ENCODE measurements at regions not wholly inside any gene's neighbourhood (a gene's known extent, or its start where the extent isn't known, plus 50 kb on each side); places are given as distances from the start of the nearest gene placed in this dataset.

GRCh38 chr4:30825008-30825770 is 105.0 kb downstream of the PCDH7 start:
- no peak for TF ChIP-seq CTCF (IDR thresholded peaks at IDR 0.05)

DNA sequence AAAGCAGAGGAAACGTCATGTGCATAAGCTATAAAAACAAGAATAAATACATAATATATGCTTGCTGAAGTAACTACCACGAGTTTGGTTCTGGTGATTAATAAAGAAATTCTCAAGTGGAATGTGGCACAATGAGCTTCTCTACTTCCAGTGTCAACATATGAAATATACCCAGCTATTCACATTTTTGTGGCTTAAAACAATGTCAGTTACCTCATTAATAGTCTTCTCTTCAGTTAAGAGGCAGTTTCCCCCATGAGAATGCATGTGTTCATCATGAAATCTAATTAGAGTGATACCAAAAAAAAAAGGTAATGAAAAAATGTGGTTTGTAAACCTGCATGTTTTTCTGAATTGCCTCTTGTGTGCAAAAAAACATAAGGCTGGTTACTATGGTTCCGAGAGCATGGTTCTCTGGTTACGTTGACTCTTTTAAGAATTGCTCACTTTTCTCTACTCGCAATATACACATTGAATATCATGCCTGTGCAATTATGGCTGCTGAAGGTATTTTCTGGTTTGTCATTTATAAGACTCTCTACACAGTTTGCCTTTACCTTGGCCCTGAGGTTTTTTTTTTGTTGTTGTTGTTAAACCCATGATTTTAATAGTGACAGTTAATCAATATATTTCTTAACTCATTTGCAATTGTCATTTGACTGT is 108.2 kb downstream of the PCDH7 start:
- DNase-seq: no peak
- Mint-ChIP-seq H3K27ac (no peak overlapping the region), H3K4me1 (ENCODE audit: low read depth) (no peaks in the 10 kb centered on the region), H3K36me3 (ENCODE audit: low read depth) (no peaks in the 10 kb centered on the region), H3K4me3 (no peak overlapping the region), H3K27me3 (ENCODE audit: insufficient read depth) (no peaks in the 10 kb centered on the region), H3K9me3 (peaks cover 6% of the 10 kb centered on the region; the same call in 1 of the 2 replicates)
- TF ChIP-seq CTCF (IDR thresholded peaks at IDR 0.05): no peak

More at GRCh38 chr4:30825008-30825770, 105.0 kb downstream of the PCDH7 start:
- H3K27ac Mint-ChIP-seq: no peak overlapping the region
- DNase-seq: no peak
- H3K4me3 Mint-ChIP-seq: no peak overlapping the region
- H3K9me3 Mint-ChIP-seq: peaks cover 9% of the 10 kb centered on the region; the same call in 1 of the 2 replicates
- no peaks in the 10 kb centered on the region for H3K27me3 Mint-ChIP-seq (ENCODE audit: insufficient read depth)
- H3K4me1 Mint-ChIP-seq (ENCODE audit: low read depth): no peaks in the 10 kb centered on the region
- no peaks in the 10 kb centered on the region for H3K36me3 Mint-ChIP-seq (ENCODE audit: low read depth)

DNA sequence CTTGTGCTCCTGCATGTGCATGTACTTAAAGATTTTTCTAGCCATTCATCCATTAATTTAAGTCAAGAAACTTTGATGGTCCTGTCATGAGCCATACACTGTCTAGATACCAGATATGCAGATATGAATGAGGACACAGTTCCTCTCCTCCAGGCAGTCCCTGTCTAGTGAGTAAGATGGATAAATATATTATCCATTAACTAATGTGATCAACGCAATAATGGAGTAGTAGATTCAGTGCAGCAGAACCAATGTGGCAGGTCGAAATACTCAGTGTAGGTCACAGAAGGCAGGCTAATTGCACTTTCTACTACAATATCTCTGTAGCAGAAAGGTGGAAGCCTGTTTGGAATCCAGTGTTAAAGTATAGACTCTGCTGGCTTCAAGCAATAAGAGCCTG is 112.5 kb downstream of the PCDH7 start:
- no peak overlapping the region for H3K27ac Mint-ChIP-seq
- H3K4me3 Mint-ChIP-seq: no peak overlapping the region
- no peak for TF ChIP-seq CTCF (IDR thresholded peaks at IDR 0.05)
- no peaks in the 10 kb centered on the region for H3K27me3 Mint-ChIP-seq (ENCODE audit: insufficient read depth)
- DNase-seq: no peak
- H3K4me1 Mint-ChIP-seq (ENCODE audit: low read depth): no peaks in the 10 kb centered on the region
- H3K9me3 Mint-ChIP-seq: peaks cover 7% of the 10 kb centered on the region
- no peaks in the 10 kb centered on the region for H3K36me3 Mint-ChIP-seq (ENCODE audit: low read depth)

GRCh38 chr4:30833206-30833605 is 113.0 kb downstream of the PCDH7 start:
- DNase-seq: no peak
- H3K4me3 Mint-ChIP-seq: no peak overlapping the region
- no peak overlapping the region for H3K27ac Mint-ChIP-seq
- H3K9me3 Mint-ChIP-seq: peaks cover 7% of the 10 kb centered on the region
- H3K36me3 Mint-ChIP-seq (ENCODE audit: low read depth): no peaks in the 10 kb centered on the region
- no peaks in the 10 kb centered on the region for H3K4me1 Mint-ChIP-seq (ENCODE audit: low read depth)
- no peak for TF ChIP-seq CTCF (IDR thresholded peaks at IDR 0.05)
- H3K27me3 Mint-ChIP-seq (ENCODE audit: insufficient read depth): no peaks in the 10 kb centered on the region

GRCh38 chr4:30835044-30835443 is 114.9 kb downstream of the PCDH7 start:
- H3K36me3 Mint-ChIP-seq (ENCODE audit: low read depth): no peaks in the 10 kb centered on the region
- H3K27ac Mint-ChIP-seq: no peak overlapping the region
- no peak for TF ChIP-seq CTCF (IDR thresholded peaks at IDR 0.05)
- no peak for DNase-seq
- peaks cover 7% of the 10 kb centered on the region for H3K9me3 Mint-ChIP-seq
- H3K27me3 Mint-ChIP-seq (ENCODE audit: insufficient read depth): no peaks in the 10 kb centered on the region
- H3K4me1 Mint-ChIP-seq (ENCODE audit: low read depth): no peaks in the 10 kb centered on the region
- no peak overlapping the region for H3K4me3 Mint-ChIP-seq

Measured in HFFc6 (cell line).